ENCODE measurements at regions not wholly inside any gene's neighbourhood (a gene's known extent, or its start where the extent isn't known, plus 50 kb on each side); places are given as distances from the start of the nearest gene placed in this dataset.

- TF ChIP-seq CTCF (IDR thresholded peaks at IDR 0.05; ENCODE audit: low read depth, low read length, missing input control) = no peak
- TF ChIP-seq MAX (IDR thresholded peaks at IDR 0.05) = no peak
- TF ChIP-seq SP1 (IDR thresholded peaks at IDR 0.05) = no peak
- no peak for TF ChIP-seq JUND (IDR thresholded peaks at IDR 0.05)
- no peak for TF ChIP-seq ATF3 (IDR thresholded peaks at IDR 0.05)
- no peak for TF ChIP-seq TAF1 (conservative IDR thresholded peaks at IDR 0.05)
- TF ChIP-seq EGR1 (IDR thresholded peaks at IDR 0.05; ENCODE audit: low read depth in 2 of 2) = no peak
- no peak for TF ChIP-seq HNF4G (IDR thresholded peaks at IDR 0.05)
- no peak for TF ChIP-seq ZBTB33 (IDR thresholded peaks at IDR 0.05)
Measured at GRCh38 chr9:129337336-129338140, 159.5 kb upstream of the IER5L start.
